B cell (primary cell): ENCODE measurements at regions not wholly inside any gene's neighbourhood (a gene's known extent, or its start where the extent isn't known, plus 50 kb on each side); places are given as distances from the start of the nearest gene placed in this dataset.

ENCODE experiments used
- EZH2 ChIP-seq: IDR thresholded peaks from 2 replicates; pipeline ENCODE4 v1.6.1; 2012; ENCODE audit warnings: borderline replicate concordance, low read depth, mild to moderate bottlenecking, moderate library complexity, low read length; ENCODE audit not compliant: insufficient read depth, poor library complexity, severe bottlenecking
- TF ChIP-seq, protein P1 (sequence below): fragments of 200-600 bp; IDR thresholded peaks from one replicate; pipeline ENCODE4 v1.8.0; 2022; ENCODE audit warnings: antibody characterized with exemption, mild to moderate bottlenecking

DNA sequence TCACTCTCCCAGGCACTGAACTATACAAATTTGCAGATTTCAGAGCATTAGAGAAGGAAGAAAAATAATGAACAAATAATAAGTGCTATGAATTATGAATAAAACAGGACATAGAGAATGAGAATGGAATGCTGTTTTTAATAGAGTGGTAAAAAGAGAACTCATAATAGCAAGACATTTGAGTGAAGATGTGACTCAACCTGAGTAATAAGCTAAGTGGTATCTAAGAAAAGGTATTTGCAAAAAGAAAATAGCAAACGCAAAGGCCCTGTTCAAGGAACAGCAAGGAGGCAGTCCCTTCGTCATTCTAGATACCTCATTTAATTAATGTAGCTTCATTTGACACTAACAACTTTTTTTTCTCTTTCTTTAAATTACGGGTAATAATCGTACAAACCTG lies 1910.0 kb upstream of the TENM3 start:
- TF ChIP-seq, protein P1, sequence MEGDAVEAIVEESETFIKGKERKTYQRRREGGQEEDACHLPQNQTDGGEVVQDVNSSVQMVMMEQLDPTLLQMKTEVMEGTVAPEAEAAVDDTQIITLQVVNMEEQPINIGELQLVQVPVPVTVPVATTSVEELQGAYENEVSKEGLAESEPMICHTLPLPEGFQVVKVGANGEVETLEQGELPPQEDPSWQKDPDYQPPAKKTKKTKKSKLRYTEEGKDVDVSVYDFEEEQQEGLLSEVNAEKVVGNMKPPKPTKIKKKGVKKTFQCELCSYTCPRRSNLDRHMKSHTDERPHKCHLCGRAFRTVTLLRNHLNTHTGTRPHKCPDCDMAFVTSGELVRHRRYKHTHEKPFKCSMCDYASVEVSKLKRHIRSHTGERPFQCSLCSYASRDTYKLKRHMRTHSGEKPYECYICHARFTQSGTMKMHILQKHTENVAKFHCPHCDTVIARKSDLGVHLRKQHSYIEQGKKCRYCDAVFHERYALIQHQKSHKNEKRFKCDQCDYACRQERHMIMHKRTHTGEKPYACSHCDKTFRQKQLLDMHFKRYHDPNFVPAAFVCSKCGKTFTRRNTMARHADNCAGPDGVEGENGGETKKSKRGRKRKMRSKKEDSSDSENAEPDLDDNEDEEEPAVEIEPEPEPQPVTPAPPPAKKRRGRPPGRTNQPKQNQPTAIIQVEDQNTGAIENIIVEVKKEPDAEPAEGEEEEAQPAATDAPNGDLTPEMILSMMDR = no peak
- TF ChIP-seq EZH2 = no peak
